ENCODE measurements at regions not wholly inside any gene's neighbourhood (a gene's known extent, or its start where the extent isn't known, plus 50 kb on each side); places are given as distances from the start of the nearest gene placed in this dataset.

DNA sequence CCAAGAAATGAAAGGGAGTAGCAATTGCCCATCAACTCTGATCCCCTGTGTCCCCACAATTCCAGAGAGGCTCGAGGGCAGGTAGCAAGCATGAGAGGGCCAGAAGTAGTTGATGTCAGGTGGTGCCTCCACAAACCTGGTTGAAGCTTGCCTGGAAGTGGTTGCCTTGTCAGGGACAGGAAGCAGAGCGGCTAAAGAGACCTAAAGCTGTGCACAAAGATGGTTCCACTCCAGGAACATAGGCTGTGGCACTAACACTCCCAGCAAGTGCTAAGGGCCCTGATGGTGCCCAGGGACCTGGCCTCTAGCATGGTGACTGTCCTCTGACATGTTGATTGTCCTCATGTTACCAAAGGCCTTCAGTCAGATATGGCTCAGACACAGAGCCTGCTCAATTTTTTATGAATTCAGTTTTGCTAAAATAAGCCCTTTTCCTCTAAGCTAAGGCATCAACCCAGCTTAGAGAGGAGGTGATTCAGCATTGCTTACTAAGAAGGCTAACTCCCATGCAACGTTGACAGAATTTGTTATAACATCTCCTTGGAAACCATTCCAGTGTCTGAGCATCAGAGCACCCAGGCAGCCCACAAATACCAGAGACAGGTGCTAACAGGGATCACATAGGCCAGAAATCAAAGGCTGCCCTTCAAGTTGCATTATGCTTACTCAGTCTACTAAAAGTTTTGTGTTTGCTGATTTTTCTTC lies 196.3 kb upstream of the ARHGAP20 start:
- TF ChIP-seq YY1 (IDR thresholded peaks at IDR 0.05; ENCODE audit: insufficient read depth, insufficient read length) (no peak), ZNF274 (IDR thresholded peaks at IDR 0.05; ENCODE audit: low read depth, low read length) (no peak), SUZ12 (IDR thresholded peaks at IDR 0.05; ENCODE audit: extremely low read depth, insufficient read depth, insufficient read length) (no peak)
